Activated naive CD4-positive, alpha-beta T cell treated with anti-CD3 and anti-CD28 coated beads, Interleukin-2, amount 50 U/mL, for 24 hours (primary cell): ENCODE measurements at regions not wholly inside any gene's neighbourhood (a gene's known extent, or its start where the extent isn't known, plus 50 kb on each side); places are given as distances from the start of the nearest gene placed in this dataset.

Experiments used
- H3K27ac Mint-ChIP-seq: one replicate; pipeline ENCODE4 v1.8.0; 2021; ENCODE audit warnings: mild to moderate bottlenecking, mixed read lengths
- H3K27me3 Mint-ChIP-seq: one replicate; pipeline ENCODE4 v1.8.0; 2021; ENCODE audit warnings: mixed read lengths
- H3K36me3 Mint-ChIP-seq: one replicate; pipeline ENCODE4 v1.8.0; 2021; ENCODE audit warnings: mixed read lengths
- H3K4me1 Mint-ChIP-seq: one replicate; pipeline ENCODE4 v1.8.0; 2021; ENCODE audit warnings: mixed read lengths
- H3K4me3 Mint-ChIP-seq: one replicate; pipeline ENCODE4 v1.8.0; 2021; ENCODE audit warnings: mild to moderate bottlenecking, mixed read lengths
- H3K9me3 Mint-ChIP-seq: one replicate; pipeline ENCODE4 v1.8.0; 2021; ENCODE audit warnings: mixed read lengths

DNA sequence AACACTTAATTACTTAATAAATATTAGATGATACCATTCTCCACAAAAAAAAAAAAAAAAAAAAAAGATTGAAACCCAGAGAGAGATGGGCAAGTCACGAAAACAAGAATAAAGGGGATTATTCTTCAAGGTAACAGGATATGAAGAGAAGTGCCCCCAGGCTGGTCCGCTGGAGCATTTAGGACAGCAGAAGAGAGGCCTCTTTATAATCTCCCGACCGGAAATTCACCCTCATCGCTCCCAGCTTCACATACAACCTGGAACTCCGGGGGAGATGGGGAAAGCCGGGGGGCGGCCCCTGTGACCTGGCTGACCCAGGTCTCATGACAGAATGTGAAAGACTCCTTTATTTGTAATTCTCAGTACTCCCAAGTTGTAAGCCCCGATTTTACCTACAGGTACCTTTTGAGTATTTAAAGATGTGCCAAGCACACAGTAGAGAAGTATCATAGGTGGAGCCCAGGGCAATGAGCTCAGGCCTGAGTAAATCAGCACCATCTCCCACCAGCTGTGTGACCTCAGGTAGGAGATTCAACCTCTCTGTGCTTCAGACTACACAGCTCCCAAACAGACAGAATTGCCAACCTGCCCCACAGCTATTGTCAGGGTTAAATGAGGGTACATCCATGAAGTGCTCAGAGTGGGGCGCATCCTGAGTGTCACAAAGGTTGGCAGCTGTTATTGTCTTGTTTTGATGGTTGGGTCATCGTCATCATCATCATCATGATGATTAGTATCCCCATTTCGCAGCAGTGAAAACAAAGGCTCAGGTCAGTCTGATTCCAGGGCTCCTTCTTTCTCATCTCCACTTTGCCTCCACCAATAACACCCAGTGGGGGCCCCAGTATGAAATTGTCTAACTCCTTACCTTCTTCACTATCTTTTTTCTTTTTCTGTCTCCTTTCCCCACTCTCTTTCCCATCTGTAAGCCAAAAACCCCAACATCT, 148.4 kb downstream of the PSMG1 start:
- Mint-ChIP-seq H3K9me3 (no peaks in the 10 kb centered on the region), H3K27ac (no peak overlapping the region), H3K36me3 (no peaks in the 10 kb centered on the region), H3K4me3 (no peak overlapping the region), H3K4me1 (peaks cover 8% of the 10 kb centered on the region), H3K27me3 (peaks cover 15% of the 10 kb centered on the region)

DNA sequence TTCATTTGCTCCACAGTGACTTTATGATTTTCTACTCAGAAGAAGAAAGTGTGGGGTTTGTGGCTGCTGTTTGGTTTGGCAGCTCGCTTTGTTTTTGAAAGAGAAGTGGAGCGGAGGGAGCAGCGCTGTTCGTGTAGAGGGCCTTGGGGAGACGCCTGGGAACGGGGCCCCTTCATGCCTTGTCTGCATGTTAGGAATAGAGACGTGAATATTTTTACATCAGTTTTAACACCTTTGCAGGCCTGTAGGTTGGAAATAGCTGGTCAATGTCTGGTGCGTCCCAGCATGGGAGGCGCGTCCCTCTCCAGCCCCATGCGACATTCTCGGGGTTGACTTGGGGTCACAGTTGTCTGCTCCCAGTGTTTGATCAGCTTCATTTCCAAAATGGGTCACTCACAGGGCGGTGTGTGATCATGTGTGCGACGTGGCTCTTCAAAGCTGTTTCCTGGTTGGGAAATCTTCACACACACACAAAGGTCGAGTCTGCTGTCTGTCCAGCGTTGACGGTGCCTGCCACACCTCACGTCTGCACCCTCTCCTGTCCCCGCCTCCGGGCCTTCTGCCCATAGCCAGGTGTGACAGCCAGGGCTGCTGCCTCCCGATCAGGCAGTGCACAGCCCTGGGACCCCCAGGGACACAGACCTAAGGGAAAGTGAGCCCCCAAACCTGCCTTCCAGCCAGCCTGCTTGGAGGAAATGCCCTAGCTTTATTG, 149.2 kb downstream of the PSMG1 start:
- no peaks in the 10 kb centered on the region for H3K36me3 Mint-ChIP-seq
- peaks cover 15% of the 10 kb centered on the region for H3K27me3 Mint-ChIP-seq
- peaks cover 7% of the 10 kb centered on the region for H3K4me1 Mint-ChIP-seq
- H3K4me3 Mint-ChIP-seq, result no peak overlapping the region
- no peaks in the 10 kb centered on the region for H3K9me3 Mint-ChIP-seq
- H3K27ac Mint-ChIP-seq, result no peak overlapping the region

DNA sequence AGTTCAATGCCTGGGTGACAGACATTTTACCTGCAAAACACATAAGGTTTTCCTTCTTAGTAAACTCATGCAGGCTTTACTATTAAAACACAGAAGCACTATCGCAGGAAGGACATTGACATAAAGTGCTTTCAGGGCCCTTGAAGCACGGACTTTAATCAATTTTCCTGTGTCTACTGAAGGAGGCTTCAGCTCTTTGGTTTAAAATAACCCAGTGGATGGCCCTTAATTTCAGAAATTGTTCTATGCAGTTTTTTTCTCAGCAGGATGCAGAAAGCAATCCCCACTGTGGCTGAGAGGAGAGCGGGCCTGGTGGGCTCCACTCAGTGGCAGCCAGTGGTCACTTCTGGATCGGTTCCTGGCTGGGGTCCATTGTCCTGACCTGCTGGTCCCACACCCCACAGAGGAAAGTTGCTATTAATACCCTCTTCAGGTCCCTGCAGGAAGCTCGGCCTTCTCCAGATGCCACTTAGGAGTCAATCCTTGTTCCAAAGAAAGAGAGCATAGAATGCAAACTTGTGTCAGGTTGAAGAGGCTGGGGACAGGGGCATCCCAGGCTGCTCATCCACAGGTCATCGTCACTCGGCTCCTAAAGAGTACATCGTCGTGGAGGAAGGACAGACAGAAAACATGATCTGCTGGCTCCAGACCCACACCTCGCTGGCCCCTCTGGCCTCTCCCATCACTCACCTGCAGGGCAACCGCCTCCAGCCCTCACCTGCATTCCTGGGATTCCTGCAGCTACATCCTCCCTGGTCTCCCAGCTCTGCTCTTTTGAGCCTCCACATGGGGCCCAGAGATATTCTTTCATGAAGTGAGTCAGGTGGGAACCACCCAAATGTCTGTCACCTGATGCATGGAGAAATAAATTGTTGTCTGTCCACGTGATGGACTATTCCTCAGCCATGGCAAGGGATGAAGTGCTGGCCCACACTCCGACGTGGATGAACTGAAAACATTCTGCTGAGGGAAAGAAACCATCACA, 153.1 kb downstream of the PSMG1 start:
- no peaks in the 10 kb centered on the region for H3K9me3 Mint-ChIP-seq
- no peak overlapping the region for H3K27ac Mint-ChIP-seq
- peaks cover 7% of the 10 kb centered on the region for H3K4me1 Mint-ChIP-seq
- H3K4me3 Mint-ChIP-seq, result no peak overlapping the region
- peaks cover 5% of the 10 kb centered on the region for H3K27me3 Mint-ChIP-seq
- H3K36me3 Mint-ChIP-seq, result no peaks in the 10 kb centered on the region

DNA sequence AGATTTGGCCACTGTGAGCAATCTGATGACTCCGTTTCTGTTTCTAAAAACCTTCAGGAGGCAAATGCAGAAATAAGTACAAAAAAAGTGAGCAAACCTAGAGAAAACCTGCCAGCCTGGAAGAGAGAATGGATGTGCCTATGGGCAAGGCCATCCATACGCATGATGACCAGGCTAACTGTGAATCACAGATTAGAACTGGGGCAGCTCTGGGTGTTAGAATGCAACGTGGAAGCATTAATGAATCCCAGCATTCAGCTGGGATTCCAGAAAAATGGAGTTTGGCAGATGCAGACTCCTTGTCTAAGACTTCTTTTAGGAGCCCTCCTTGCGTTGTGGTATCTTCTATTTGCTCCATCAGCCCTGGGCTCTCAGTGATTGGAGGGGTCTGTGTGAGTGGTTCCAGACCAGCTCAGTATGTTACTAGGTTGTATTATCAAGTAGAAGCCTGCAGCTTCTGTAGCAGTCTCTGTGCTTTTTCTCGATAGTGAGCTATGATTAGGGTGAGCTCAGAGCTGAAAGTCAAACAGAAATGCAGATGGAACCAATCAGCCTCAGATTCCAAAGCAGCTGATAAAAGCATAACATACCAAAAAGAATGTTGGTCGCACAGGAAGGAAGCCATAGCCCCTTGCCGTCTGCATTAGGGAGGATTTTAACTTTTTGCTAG, 154.0 kb downstream of the PSMG1 start:
- Mint-ChIP-seq H3K36me3 (no peaks in the 10 kb centered on the region), H3K4me3 (no peak overlapping the region), H3K27me3 (peaks cover 5% of the 10 kb centered on the region), H3K9me3 (no peaks in the 10 kb centered on the region), H3K4me1 (peaks cover 7% of the 10 kb centered on the region), H3K27ac (no peak overlapping the region)

DNA sequence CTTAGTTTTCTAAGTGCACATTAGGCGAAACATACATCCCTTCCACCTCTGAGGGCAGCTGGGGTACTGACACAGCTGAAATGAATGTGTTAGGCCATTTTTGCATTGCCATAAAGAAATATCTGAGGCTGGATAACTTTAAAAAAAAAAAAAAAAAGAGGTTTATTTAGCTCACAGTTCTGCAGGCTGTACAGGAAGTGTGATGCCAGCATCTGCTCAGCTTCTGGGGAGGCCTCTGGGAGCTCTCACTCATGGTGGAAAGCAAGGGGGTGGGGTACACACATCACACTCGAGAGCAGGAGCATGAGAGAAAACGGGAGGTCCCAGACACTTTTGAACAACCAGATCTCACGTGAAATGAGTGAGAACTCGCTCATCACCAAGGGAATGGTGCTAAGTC, 158.1 kb downstream of the PSMG1 start:
- Mint-ChIP-seq H3K27ac (no peak overlapping the region), H3K27me3 (peaks cover 2% of the 10 kb centered on the region), H3K36me3 (no peaks in the 10 kb centered on the region), H3K4me3 (no peak overlapping the region), H3K4me1 (no peaks in the 10 kb centered on the region), H3K9me3 (no peaks in the 10 kb centered on the region)

DNA sequence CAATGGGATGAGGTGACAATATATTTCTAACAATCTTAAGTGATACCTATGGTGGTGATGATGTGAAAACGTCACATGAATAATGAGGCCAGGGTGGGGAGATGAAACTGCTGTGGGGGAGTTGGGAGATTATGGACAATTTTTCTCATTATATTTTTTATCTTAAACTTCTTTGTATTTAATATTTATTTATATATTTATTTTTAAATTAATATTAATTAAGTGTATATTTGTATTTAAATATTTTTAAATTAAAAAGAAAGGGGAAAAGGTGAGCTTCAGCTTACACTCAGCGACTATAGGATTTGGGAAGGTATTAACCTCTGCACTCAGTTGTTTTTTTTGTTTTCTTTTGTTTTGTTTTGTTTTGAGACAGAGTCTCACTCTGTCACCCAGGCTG, 158.7 kb downstream of the PSMG1 start:
- Mint-ChIP-seq H3K9me3 (no peaks in the 10 kb centered on the region), H3K4me1 (no peaks in the 10 kb centered on the region), H3K4me3 (no peak overlapping the region)

DNA sequence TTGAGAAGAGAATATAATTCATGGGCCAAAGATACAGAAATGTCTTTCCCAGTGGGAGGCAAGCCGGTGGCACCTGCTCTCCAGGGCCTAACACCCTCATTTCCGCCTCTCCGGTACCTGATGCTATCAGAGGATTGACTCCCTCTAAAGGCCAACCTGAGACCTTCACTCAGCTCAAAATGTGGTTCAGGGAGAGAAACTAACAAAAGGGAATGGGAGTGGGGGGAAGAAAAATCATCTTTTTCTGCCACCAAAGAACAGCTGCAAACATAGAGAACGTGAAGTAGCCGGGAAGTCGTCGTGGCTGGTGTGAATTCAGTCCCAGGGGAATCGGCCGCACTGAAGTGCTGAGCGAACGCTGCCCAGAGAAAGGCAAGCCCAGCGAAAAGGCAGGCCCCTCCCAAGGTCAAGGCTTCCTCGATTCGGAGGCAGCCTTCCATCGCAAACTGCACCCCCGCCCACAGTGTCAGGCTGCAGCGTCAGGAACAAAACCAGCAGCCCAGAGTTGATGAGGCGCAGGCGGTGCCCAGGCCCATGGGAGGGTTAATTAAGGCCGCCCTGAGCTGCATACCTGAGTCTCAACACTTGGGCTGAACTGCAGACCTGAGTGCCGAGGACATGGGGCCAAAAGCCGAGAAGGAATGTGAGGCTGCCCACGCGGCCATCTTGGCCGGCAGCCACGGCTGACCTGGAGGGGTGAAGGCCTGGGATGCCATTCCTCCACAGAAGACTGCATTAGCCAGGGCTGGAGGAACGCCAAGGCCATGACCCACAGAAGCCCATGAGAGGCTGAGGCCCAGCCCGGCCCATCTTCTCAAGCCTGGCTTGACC, 160.2 kb downstream of the PSMG1 start:
- H3K36me3 Mint-ChIP-seq, result no peaks in the 10 kb centered on the region
- H3K27me3 Mint-ChIP-seq, result peaks cover 3% of the 10 kb centered on the region
- no peak overlapping the region for H3K4me3 Mint-ChIP-seq
- no peaks in the 10 kb centered on the region for H3K4me1 Mint-ChIP-seq
- H3K9me3 Mint-ChIP-seq, result no peaks in the 10 kb centered on the region
- H3K27ac Mint-ChIP-seq, result no peak overlapping the region

More for the DNA sequence above, 158.7 kb downstream of the PSMG1 start:
- H3K27me3 Mint-ChIP-seq, result peaks cover 3% of the 10 kb centered on the region
- H3K27ac Mint-ChIP-seq, result no peak overlapping the region
- H3K36me3 Mint-ChIP-seq, result no peaks in the 10 kb centered on the region

DNA sequence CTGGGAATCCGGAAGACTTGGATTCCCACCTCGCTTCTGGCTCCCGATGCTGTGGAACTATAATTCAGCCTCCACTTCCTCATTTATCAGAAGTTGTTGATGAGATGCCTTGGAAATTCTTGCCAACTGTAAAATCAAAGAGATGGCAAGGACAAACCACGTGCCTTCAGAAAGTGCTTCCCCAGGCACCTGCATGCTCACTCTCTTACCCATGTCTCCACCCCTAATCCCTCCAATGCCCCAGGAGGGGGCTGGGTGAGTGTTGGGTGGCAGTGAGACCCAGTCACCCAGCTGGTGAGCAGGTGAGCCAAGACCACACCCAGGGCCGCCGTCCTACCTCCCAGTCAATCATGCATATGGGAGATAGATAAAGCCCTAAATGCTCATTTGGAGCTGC, 160.8 kb downstream of the PSMG1 start:
- Mint-ChIP-seq H3K27me3 (peaks cover 3% of the 10 kb centered on the region), H3K4me1 (no peaks in the 10 kb centered on the region), H3K27ac (no peak overlapping the region), H3K36me3 (no peaks in the 10 kb centered on the region), H3K4me3 (no peak overlapping the region), H3K9me3 (no peaks in the 10 kb centered on the region)

DNA sequence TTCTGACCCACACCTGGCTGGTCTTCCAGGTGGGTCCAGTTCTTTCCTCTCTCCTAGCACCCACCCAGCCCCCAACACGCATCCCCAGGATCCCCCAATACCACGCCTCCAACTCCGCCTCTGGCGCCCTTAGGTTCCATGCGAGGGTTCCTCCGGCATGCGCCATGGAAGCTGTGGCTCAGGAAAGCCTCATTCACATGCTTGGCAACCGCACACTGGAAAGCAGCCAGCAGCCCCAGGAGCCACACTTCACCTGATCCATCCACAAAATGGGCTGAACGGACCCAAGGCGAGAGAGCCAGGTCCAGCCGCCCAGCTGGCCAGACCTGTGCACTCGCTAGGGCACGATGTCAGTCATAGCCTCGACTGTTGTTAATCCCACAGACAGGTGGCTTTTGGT, 161.2 kb downstream of the PSMG1 start:
- H3K36me3 Mint-ChIP-seq, result no peaks in the 10 kb centered on the region
- H3K27me3 Mint-ChIP-seq, result peaks cover 3% of the 10 kb centered on the region
- no peaks in the 10 kb centered on the region for H3K9me3 Mint-ChIP-seq
- no peak overlapping the region for H3K4me3 Mint-ChIP-seq
- no peaks in the 10 kb centered on the region for H3K4me1 Mint-ChIP-seq
- no peak overlapping the region for H3K27ac Mint-ChIP-seq

DNA sequence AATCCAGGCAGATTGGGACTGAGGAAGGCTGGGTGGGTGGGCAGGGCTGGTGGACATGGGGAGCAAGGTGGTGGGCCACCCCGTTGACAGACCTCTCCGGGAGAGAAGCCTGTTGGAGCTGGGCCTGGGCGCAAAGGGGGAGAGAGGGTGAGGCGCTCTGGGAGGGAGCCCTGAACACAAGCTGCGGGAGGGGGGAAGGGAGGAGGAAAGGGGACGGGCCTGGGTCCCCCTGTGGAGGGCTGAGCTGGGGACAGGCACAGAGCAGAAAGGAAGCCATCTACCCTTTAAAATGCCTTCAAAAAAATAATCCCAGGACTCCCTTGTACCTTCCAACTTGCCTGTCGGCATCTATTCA, 161.8 kb downstream of the PSMG1 start:
- Mint-ChIP-seq H3K36me3 (no peaks in the 10 kb centered on the region), H3K4me1 (no peaks in the 10 kb centered on the region), H3K27me3 (peaks cover 3% of the 10 kb centered on the region), H3K9me3 (no peaks in the 10 kb centered on the region), H3K4me3 (no peak overlapping the region), H3K27ac (no peak overlapping the region)

DNA sequence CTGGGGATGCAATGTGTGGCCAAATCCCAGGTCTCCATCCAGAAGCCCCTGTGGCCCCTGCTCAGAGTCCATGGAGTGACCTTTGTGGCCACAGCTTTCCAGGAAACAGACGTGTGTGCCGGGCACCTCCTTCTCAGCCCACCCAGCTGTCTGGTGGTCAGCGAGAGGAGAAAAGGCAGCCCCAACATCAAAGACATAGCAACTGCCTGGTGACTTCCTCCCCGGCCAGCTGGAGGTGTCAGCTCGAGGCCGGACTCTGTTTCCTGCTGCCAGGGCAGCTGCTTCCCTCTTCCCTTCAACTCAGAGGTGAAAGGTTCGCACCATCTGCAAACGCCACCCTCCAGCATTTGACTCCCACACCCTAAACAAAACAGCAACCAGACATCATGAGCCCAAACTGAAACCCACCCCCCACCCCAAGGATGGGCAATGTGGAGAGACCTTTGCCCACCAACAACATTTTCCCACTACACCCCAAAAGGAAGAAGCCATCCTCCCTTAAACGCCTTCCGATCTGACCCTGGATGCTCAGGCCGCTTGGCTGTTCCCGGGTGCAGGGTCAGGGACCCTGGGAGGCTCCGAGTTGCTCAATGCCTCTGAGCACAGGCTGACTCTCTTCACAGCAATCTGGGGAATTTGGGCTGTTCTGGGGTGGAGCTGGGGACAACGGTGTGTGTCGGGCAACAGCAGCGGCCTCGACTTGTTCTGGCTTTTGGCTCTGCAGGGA, 162.3 kb downstream of the PSMG1 start:
- Mint-ChIP-seq H3K4me1 (no peaks in the 10 kb centered on the region), H3K9me3 (no peaks in the 10 kb centered on the region), H3K4me3 (no peak overlapping the region), H3K36me3 (no peaks in the 10 kb centered on the region), H3K27ac (no peak overlapping the region), H3K27me3 (peaks cover 3% of the 10 kb centered on the region)

DNA sequence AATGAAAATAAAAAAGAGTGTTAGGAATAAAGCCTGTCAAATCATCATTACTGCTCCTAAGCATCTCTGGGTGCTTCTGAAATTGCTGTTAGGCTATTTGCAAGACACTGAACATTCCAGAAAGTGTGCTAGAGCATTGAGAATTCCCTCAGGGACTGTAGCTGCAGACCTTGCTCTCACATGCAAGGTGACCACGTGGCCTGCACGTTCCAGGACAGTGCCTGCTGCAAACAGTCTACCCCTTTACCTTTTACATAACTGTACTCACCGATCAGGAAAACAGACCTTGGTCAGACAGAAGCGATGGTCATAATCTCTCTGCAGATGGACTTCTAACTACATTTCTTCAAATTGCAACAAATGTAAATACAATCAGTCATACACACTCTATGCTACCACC, 164.5 kb downstream of the PSMG1 start:
- Mint-ChIP-seq H3K4me3 (no peak overlapping the region), H3K4me1 (no peaks in the 10 kb centered on the region), H3K9me3 (no peaks in the 10 kb centered on the region), H3K36me3 (no peaks in the 10 kb centered on the region), H3K27ac (no peak overlapping the region), H3K27me3 (peaks cover 3% of the 10 kb centered on the region)

DNA sequence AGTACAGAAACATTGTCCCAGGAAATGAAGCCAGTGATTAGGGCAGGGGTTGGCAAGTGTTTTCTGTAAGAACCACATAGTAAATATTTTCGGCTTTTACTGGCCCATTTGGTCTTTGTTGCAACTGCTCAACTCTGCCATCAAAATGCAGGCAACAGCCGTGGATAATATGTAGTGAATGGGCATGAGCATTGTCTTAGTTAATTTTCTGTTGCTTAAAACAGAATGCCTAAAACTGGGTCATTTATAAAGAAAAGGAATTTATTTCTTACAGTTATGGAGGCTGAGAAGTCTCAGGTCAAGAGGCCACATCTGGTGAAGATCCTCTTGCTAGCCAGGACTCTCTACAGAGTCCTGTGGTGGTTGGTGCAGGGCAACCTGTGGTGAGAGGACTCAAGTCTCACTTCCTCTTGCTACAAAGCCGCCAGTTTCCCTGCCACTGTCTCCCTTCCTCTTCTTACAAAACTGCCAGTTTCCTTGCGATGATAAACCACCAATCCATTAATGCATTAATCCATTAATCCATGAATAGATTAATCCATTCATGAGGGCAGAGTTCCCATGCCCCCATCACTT, 166.4 kb downstream of the PSMG1 start:
- Mint-ChIP-seq H3K4me3 (no peak overlapping the region), H3K27me3 (peaks cover 3% of the 10 kb centered on the region), H3K27ac (no peak overlapping the region), H3K9me3 (no peaks in the 10 kb centered on the region), H3K36me3 (no peaks in the 10 kb centered on the region), H3K4me1 (no peaks in the 10 kb centered on the region)

DNA sequence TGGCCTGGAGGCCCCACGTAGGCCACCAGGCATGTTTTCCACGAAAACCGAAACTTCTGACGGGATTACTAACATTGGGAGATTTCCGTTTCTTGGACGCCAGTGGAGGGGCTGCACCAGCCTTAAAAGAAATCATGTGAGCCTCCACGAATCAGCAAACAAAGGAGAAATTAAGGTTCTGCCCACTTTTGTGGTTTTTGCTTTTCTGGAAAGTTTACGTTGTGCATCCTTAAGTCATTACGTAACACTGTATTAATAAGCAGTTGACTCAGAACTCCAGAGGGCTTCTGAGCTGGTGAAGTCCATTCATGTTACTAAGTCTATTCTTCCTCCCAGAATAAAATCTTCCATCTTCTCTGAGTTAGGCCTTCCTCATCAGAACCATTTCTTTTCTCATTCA, 168.5 kb downstream of the PSMG1 start:
- Mint-ChIP-seq H3K36me3 (no peaks in the 10 kb centered on the region), H3K27me3 (no peaks in the 10 kb centered on the region), H3K27ac (no peak overlapping the region), H3K4me3 (no peak overlapping the region), H3K4me1 (no peaks in the 10 kb centered on the region), H3K9me3 (no peaks in the 10 kb centered on the region)
